Activated CD4-positive, alpha-beta T cell treated with anti-CD3 and anti-CD28 coated beads, Interleukin-2, Interleukin-4, amounts not matched to agents 100 ng/mL and 50 ng/mL, durations not matched to agents 16 hours and 8 hours (primary cell): ENCODE measurements at regions not wholly inside any gene's neighbourhood (a gene's known extent, or its start where the extent isn't known, plus 50 kb on each side); places are given as distances from the start of the nearest gene placed in this dataset.
"Not testable (repeated sequence)": the region's sequence is repeated elsewhere in the genome, so short reads cannot be mapped to it uniquely, and the experiment has no call there.

Experiments used
- DNase-seq: peaks from one replicate; pipeline ENCODE4 v3.0.0-alpha.2; 2020; ENCODE audit warnings: low spot score

GRCh38 chr14:81955123-81955522 is 421.5 kb upstream of the SEL1L start:
- DNase-seq = no peak

- DNase-seq = no peak
These were observed 427.1 kb upstream of the SEL1L start for GRCh38 chr14:81960781-81961180.

GRCh38 chr14:81963846-81964245 is 430.2 kb upstream of the SEL1L start:
- DNase-seq = no peak

- no peak for DNase-seq
These were observed 436.7 kb upstream of the SEL1L start for GRCh38 chr14:81970307-81970706.

- DNase-seq = no peak
These were observed 438.3 kb upstream of the SEL1L start for GRCh38 chr14:81971911-81972310.

- DNase-seq = no peak
These were observed 438.9 kb upstream of the SEL1L start for GRCh38 chr14:81972601-81973000.

- no peak for DNase-seq
These were observed 440.9 kb upstream of the SEL1L start for GRCh38 chr14:81974543-81974942.

GRCh38 chr14:81980601-81981306 is 447.1 kb upstream of the SEL1L start:
- DNase-seq = no peak

- no peak for DNase-seq
These were observed 447.6 kb upstream of the SEL1L start for GRCh38 chr14:81981307-81981675.

- DNase-seq = no peak
These were observed 448.4 kb upstream of the SEL1L start for GRCh38 chr14:81982046-81982445.

GRCh38 chr14:81986005-81986404 is 452.4 kb upstream of the SEL1L start:
- no peak for DNase-seq

- DNase-seq = no peak
These were observed 455.6 kb upstream of the SEL1L start for GRCh38 chr14:81989211-81989610.

GRCh38 chr14:81990312-81990761 is 456.7 kb upstream of the SEL1L start:
- peak; percentile 47 for DNase-seq

GRCh38 chr14:81991998-81992397 is 458.3 kb upstream of the SEL1L start:
- no peak for DNase-seq

- no peak for DNase-seq
These were observed 459.8 kb upstream of the SEL1L start for GRCh38 chr14:81993432-81993831.

- no peak for DNase-seq
These were observed 469.8 kb upstream of the SEL1L start for GRCh38 chr14:82003426-82003825.

GRCh38 chr14:82009076-82009475 is 475.4 kb upstream of the SEL1L start:
- no peak for DNase-seq

- DNase-seq = no peak
These were observed 476.3 kb upstream of the SEL1L start for GRCh38 chr14:82009993-82010392.

GRCh38 chr14:82011460-82011859 is 477.8 kb upstream of the SEL1L start:
- DNase-seq = no peak

GRCh38 chr14:82029038-82029437 is 495.4 kb upstream of the SEL1L start:
- no peak for DNase-seq

GRCh38 chr14:82035397-82035796 is 501.7 kb upstream of the SEL1L start:
- no peak for DNase-seq

- not testable (repeated sequence) for DNase-seq
These were observed 504.4 kb upstream of the SEL1L start for GRCh38 chr14:82038066-82038465.

GRCh38 chr14:82045339-82045738 is 511.7 kb upstream of the SEL1L start:
- DNase-seq = no peak

GRCh38 chr14:82046512-82047226 is 513.0 kb upstream of the SEL1L start:
- DNase-seq = no peak
